OCI-LY1 (cell line): ENCODE measurements at regions not wholly inside any gene's neighbourhood (a gene's known extent, or its start where the extent isn't known, plus 50 kb on each side); places are given as distances from the start of the nearest gene placed in this dataset.

Source experiments
- H2AFZ ChIP-seq: fragments of 200-600 bp; sonication (generic), shearing (Covaris generic); 2 replicates; pipeline ENCODE4 v1.6.0; 2014; ENCODE audit warnings: antibody characterized with exemption, mild to moderate bottlenecking, low read length
- H3F3A ChIP-seq: fragments of 200-600 bp; sonication (generic), shearing (Covaris generic); 2 replicates; pipeline ENCODE4 v1.6.0; 2014; ENCODE audit warnings: mild to moderate bottlenecking, antibody characterized with exemption, low read length, moderate library complexity; ENCODE audit not compliant: insufficient read depth
- H3K27ac ChIP-seq: fragments of 200-600 bp; sonication (generic); 2 replicates; pipeline ENCODE4 v1.5.1; 2014; ENCODE audit warnings: low read length, mixed run types, mild to moderate bottlenecking, low read depth; ENCODE audit not compliant: poor library complexity, severe bottlenecking
- H3K27me3 ChIP-seq: fragments of 200-600 bp; sonication (generic); 2 replicates; pipeline ENCODE4 v1.6.0; 2014; ENCODE audit warnings: antibody characterized with exemption, mild to moderate bottlenecking, low read length, moderate library complexity; ENCODE audit not compliant: insufficient read depth
- H3K36me3 ChIP-seq: fragments of 200-600 bp; sonication (generic); 2 replicates; pipeline ENCODE4 v1.6.1; 2014; ENCODE audit warnings: mild to moderate bottlenecking, antibody characterized with exemption, low read length, moderate library complexity, mixed read lengths; ENCODE audit not compliant: insufficient read depth
- H3K4me1 ChIP-seq: fragments of 200-600 bp; sonication (generic); 2 replicates; pipeline ENCODE4 v1.5.1; 2014; ENCODE audit warnings: mild to moderate bottlenecking, low read length, moderate library complexity; ENCODE audit not compliant: insufficient read depth, severe bottlenecking
- H3K4me2 ChIP-seq: fragments of 200-600 bp; sonication (generic), shearing (Covaris generic); 2 replicates; pipeline ENCODE4 v1.6.1; 2014; ENCODE audit warnings: low read length
- H3K4me3 ChIP-seq: fragments of 200-600 bp; sonication (generic); 2 replicates; pipeline ENCODE4 v1.5.1; 2014; ENCODE audit warnings: low read length, low read depth, mild to moderate bottlenecking, mixed read lengths; ENCODE audit not compliant: poor library complexity, severe bottlenecking
- H3K79me2 ChIP-seq: fragments of 200-600 bp; shearing (Covaris generic); 2 replicates; pipeline ENCODE4 v1.6.1; 2016; ENCODE audit warnings: mixed run types, low read length, mixed read lengths; ENCODE audit not compliant: insufficient read depth
- H3K9ac ChIP-seq: fragments of 200-600 bp; sonication (generic), shearing (Covaris generic); 2 replicates; pipeline ENCODE4 v1.6.1; 2014; ENCODE audit warnings: mild to moderate bottlenecking, low read length, mixed read lengths
- H3K9me2 ChIP-seq: fragments of 200-600 bp; sonication (generic), shearing (Covaris generic); 2 replicates; pipeline ENCODE4 v1.6.1; 2014; ENCODE audit warnings: low read depth, mild to moderate bottlenecking, low read length, mixed read lengths
- H3K9me3 ChIP-seq: fragments of 200-600 bp; shearing (Covaris generic); 2 replicates; pipeline ENCODE4 v1.6.1; 2014; ENCODE audit warnings: low read length, mixed read lengths
- H4K20me1 ChIP-seq: fragments of 200-600 bp; sonication (generic), shearing (Covaris generic); 2 replicates; pipeline ENCODE4 v1.6.0; 2016; ENCODE audit warnings: mild to moderate bottlenecking, low read length; ENCODE audit not compliant: insufficient read depth
- EZH2 ChIP-seq: fragments of 200-600 bp; sonication (generic), shearing (Covaris generic); IDR thresholded peaks from 2 replicates; pipeline ENCODE4 v1.8.0; 2017; ENCODE audit warnings: borderline replicate concordance, mixed run types, mild to moderate bottlenecking, antibody characterized with exemption, low read length, moderate library complexity, mixed read lengths
- TF ChIP-seq, protein P1 (sequence below): fragments of 200-600 bp; sonication (generic), shearing (Covaris generic); IDR thresholded peaks from 2 replicates; pipeline ENCODE4 v1.5.1; 2017; ENCODE audit warnings: mild to moderate bottlenecking, antibody characterized with exemption, low read length, moderate library complexity, mixed read lengths

GRCh38 chr12:81957631-81958030 is 198.5 kb upstream of the PPFIA2 start:
- H3K4me1 ChIP-seq: no peaks in the 10 kb centered on the region
- no peak overlapping the region for H3K4me3 ChIP-seq
- no peaks in the 10 kb centered on the region for H3F3A ChIP-seq
- H3K79me2 ChIP-seq: no peaks in the 10 kb centered on the region
- H2AFZ ChIP-seq: no peak overlapping the region
- no peaks in the 10 kb centered on the region for H4K20me1 ChIP-seq
- no peak overlapping the region for H3K27ac ChIP-seq
- H3K9me2 ChIP-seq: no peaks in the 10 kb centered on the region
- TF ChIP-seq, protein P1, sequence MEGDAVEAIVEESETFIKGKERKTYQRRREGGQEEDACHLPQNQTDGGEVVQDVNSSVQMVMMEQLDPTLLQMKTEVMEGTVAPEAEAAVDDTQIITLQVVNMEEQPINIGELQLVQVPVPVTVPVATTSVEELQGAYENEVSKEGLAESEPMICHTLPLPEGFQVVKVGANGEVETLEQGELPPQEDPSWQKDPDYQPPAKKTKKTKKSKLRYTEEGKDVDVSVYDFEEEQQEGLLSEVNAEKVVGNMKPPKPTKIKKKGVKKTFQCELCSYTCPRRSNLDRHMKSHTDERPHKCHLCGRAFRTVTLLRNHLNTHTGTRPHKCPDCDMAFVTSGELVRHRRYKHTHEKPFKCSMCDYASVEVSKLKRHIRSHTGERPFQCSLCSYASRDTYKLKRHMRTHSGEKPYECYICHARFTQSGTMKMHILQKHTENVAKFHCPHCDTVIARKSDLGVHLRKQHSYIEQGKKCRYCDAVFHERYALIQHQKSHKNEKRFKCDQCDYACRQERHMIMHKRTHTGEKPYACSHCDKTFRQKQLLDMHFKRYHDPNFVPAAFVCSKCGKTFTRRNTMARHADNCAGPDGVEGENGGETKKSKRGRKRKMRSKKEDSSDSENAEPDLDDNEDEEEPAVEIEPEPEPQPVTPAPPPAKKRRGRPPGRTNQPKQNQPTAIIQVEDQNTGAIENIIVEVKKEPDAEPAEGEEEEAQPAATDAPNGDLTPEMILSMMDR: no peak
- no peak for TF ChIP-seq EZH2
- no peaks in the 10 kb centered on the region for H3K9me3 ChIP-seq
- no peaks in the 10 kb centered on the region for H3K27me3 ChIP-seq
- H3K9ac ChIP-seq: no peak overlapping the region
- no peaks in the 10 kb centered on the region for H3K36me3 ChIP-seq
- H3K4me2 ChIP-seq: no peak overlapping the region

GRCh38 chr12:81956468-81956860 is 197.3 kb upstream of the PPFIA2 start:
- H3K4me1 ChIP-seq: no peaks in the 10 kb centered on the region
- no peaks in the 10 kb centered on the region for H4K20me1 ChIP-seq
- no peak overlapping the region for H2AFZ ChIP-seq
- H3K27me3 ChIP-seq: no peaks in the 10 kb centered on the region
- H3K36me3 ChIP-seq: no peaks in the 10 kb centered on the region
- no peak overlapping the region for H3K9ac ChIP-seq
- H3K79me2 ChIP-seq: no peaks in the 10 kb centered on the region
- H3K9me3 ChIP-seq: no peaks in the 10 kb centered on the region
- no peaks in the 10 kb centered on the region for H3F3A ChIP-seq
- TF ChIP-seq EZH2: no peak
- TF ChIP-seq, protein P1: no peak
- no peaks in the 10 kb centered on the region for H3K9me2 ChIP-seq
- no peak overlapping the region for H3K4me2 ChIP-seq
- H3K27ac ChIP-seq: no peak overlapping the region
- H3K4me3 ChIP-seq: no peak overlapping the region

- H3K27ac ChIP-seq: no peak overlapping the region
- no peaks in the 10 kb centered on the region for H4K20me1 ChIP-seq
- H3K79me2 ChIP-seq: no peaks in the 10 kb centered on the region
- H3K4me1 ChIP-seq: no peaks in the 10 kb centered on the region
- H3K4me2 ChIP-seq: no peak overlapping the region
- no peak overlapping the region for H2AFZ ChIP-seq
- H3K9ac ChIP-seq: no peak overlapping the region
- H3K9me2 ChIP-seq: no peaks in the 10 kb centered on the region
- no peaks in the 10 kb centered on the region for H3K9me3 ChIP-seq
- no peaks in the 10 kb centered on the region for H3K36me3 ChIP-seq
- no peak for TF ChIP-seq EZH2
- TF ChIP-seq, protein P1: no peak
- no peak overlapping the region for H3K4me3 ChIP-seq
- H3F3A ChIP-seq: no peaks in the 10 kb centered on the region
- no peaks in the 10 kb centered on the region for H3K27me3 ChIP-seq
These were observed 194.4 kb upstream of the PPFIA2 start for GRCh38 chr12:81953541-81953940.
